ENCODE measurements at regions not wholly inside any gene's neighbourhood (a gene's known extent, or its start where the extent isn't known, plus 50 kb on each side); places are given as distances from the start of the nearest gene placed in this dataset.

DNA sequence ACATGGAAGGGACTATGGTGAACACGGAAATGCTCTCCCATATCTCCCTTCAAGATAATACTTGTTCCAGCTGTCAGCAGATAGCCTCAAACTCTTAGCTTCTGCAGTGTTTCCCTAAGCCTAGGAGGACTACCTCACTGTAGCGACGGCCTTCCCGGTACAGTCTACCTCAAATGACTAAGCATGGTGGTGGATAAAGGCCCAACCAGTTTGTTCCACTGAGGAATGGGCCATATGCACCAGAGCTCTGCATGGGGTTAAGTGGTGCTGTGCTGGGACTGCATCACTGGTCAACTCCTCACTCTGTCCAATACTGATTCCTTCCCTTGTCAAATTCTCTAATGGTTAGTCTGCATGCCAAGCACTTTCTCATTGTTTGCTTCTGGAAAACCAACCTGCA, 119.6 kb upstream of the GNPDA2 start:
- no peak for TF ChIP-seq JUND (IDR thresholded peaks at IDR 0.05)
- TF ChIP-seq, protein P1, sequence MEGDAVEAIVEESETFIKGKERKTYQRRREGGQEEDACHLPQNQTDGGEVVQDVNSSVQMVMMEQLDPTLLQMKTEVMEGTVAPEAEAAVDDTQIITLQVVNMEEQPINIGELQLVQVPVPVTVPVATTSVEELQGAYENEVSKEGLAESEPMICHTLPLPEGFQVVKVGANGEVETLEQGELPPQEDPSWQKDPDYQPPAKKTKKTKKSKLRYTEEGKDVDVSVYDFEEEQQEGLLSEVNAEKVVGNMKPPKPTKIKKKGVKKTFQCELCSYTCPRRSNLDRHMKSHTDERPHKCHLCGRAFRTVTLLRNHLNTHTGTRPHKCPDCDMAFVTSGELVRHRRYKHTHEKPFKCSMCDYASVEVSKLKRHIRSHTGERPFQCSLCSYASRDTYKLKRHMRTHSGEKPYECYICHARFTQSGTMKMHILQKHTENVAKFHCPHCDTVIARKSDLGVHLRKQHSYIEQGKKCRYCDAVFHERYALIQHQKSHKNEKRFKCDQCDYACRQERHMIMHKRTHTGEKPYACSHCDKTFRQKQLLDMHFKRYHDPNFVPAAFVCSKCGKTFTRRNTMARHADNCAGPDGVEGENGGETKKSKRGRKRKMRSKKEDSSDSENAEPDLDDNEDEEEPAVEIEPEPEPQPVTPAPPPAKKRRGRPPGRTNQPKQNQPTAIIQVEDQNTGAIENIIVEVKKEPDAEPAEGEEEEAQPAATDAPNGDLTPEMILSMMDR (IDR thresholded peaks at IDR 0.05; ENCODE audit: low read depth, low read length, missing input control), result no peak
- no peak for TF ChIP-seq RXRA (IDR thresholded peaks at IDR 0.05)
- TF ChIP-seq, protein P2, sequence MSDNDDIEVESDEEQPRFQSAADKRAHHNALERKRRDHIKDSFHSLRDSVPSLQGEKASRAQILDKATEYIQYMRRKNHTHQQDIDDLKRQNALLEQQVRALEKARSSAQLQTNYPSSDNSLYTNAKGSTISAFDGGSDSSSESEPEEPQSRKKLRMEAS (IDR thresholded peaks at IDR 0.05), result no peak
- TF ChIP-seq TAF1 (conservative IDR thresholded peaks at IDR 0.05), result no peak
- TF ChIP-seq SP1 (IDR thresholded peaks at IDR 0.05), result no peak
- no peak for TF ChIP-seq HNF4G (IDR thresholded peaks at IDR 0.05)
- no peaks in the 10 kb centered on the region for H3K4me1 ChIP-seq (ENCODE audit: control insufficient read depth in 4 of 4, insufficient read depth in 4 of 4, low read length in 3 of 4)
- H3K36me3 ChIP-seq (ENCODE audit: control insufficient read depth in 4 of 4, insufficient read depth in 3 of 4, low read depth in 1 of 4, low read length in 3 of 4), result no peaks in the 10 kb centered on the region
- no peak for DNase-seq (ENCODE audit: low spot score)
- peaks cover 0 to 4% (median 0%) of the 10 kb centered on the region in 4 donors for H3K9me3 ChIP-seq (ENCODE audit: control insufficient read depth in 4 of 4, low read length in 3 of 4)
- H3K4me3 ChIP-seq (ENCODE audit: low read depth in 1 of 3, low read length in 3 of 3), result no peak overlapping the region
- no peak overlapping the region for H3K27ac ChIP-seq (ENCODE audit: low read depth in 1 of 2, low read length in 2 of 2)
- H3K9ac ChIP-seq (ENCODE audit: low read depth in 1 of 2, low read length in 2 of 2), result no peak overlapping the region
- no peaks in the 10 kb centered on the region for H3K27me3 ChIP-seq (ENCODE audit: control insufficient read depth in 4 of 4, insufficient read depth in 4 of 4, low read length in 3 of 4)
- WGBS, result 77% methylated on average over 4 of the region's 4 CpGs

DNA sequence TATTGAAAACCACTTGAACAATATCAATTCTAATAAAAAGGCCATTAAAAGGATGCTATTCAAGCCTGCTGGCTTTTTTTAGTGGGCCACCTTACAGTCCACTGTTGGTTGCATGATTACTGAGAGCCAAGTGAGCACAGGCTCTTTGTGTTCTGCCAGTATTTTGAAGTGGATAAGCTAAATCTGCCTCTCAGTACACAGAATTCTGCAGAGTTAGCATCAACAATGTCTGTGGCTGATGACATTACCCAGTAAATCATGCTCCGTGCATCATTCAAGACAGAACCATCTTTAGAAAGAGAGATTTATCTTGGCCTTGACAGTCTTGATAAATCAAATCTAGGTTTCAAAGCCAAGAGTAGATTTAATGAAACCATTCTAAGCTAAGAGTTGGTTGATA, 119.0 kb upstream of the GNPDA2 start:
- TF ChIP-seq, protein P1 (IDR thresholded peaks at IDR 0.05; ENCODE audit: low read depth, low read length, missing input control), result no peak
- TF ChIP-seq JUND (IDR thresholded peaks at IDR 0.05) (no peak), TAF1 (conservative IDR thresholded peaks at IDR 0.05) (no peak), HNF4A (conservative IDR thresholded peaks at IDR 0.05) (no peak)
- TF ChIP-seq, protein P3, sequence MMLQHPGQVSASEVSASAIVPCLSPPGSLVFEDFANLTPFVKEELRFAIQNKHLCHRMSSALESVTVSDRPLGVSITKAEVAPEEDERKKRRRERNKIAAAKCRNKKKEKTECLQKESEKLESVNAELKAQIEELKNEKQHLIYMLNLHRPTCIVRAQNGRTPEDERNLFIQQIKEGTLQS (IDR thresholded peaks at IDR 0.05), result no peak

DNA sequence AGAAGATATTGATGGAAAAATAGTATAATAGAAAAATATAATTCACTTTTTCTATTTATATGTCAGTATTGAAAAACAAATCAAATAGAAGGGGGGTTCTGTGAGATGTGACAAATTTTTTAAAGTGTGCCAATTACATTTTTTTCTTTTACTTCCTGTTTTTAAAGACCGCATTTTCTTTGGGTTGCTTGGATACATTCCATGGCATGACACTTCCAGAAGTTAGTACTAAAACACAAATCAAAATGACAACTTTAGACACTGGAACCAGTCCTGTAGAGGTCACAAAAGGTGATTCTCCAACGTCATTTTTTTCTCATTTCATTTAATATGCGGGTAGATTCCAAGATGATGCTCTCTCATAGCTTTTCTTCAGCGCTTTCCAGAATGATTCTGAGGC, 116.2 kb upstream of the GNPDA2 start:
- TF ChIP-seq JUND (IDR thresholded peaks at IDR 0.05) (no peak), HNF4A (conservative IDR thresholded peaks at IDR 0.05) (no peak), GABPA (IDR thresholded peaks at IDR 0.05 in 1 of 2, conservative IDR thresholded peaks at IDR 0.05 in 1 of 2) (no peak), RXRA (IDR thresholded peaks at IDR 0.05) (no peak), HNF4G (IDR thresholded peaks at IDR 0.05) (no peak), YY1 (IDR thresholded peaks at IDR 0.05) (no peak), SP1 (IDR thresholded peaks at IDR 0.05) (no peak), NR2F2 (IDR thresholded peaks at IDR 0.05) (no peak), TAF1 (conservative IDR thresholded peaks at IDR 0.05) (no peak), EGR1 (IDR thresholded peaks at IDR 0.05; ENCODE audit: low read depth in 2 of 2) (no peak), RAD21 (IDR thresholded peaks at IDR 0.05) (no peak)
- TF ChIP-seq, protein P3 (IDR thresholded peaks at IDR 0.05), result no peak
- TF ChIP-seq, protein P4, sequence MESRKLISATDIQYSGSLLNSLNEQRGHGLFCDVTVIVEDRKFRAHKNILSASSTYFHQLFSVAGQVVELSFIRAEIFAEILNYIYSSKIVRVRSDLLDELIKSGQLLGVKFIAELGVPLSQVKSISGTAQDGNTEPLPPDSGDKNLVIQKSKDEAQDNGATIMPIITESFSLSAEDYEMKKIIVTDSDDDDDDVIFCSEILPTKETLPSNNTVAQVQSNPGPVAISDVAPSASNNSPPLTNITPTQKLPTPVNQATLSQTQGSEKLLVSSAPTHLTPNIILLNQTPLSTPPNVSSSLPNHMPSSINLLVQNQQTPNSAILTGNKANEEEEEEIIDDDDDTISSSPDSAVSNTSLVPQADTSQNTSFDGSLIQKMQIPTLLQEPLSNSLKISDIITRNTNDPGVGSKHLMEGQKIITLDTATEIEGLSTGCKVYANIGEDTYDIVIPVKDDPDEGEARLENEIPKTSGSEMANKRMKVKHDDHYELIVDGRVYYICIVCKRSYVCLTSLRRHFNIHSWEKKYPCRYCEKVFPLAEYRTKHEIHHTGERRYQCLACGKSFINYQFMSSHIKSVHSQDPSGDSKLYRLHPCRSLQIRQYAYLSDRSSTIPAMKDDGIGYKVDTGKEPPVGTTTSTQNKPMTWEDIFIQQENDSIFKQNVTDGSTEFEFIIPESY (IDR thresholded peaks at IDR 0.05), result no peak
- TF ChIP-seq, protein P2 (IDR thresholded peaks at IDR 0.05), result no peak
- Histone ChIP-seq H3K27me3 (ENCODE audit: control insufficient read depth in 4 of 4, insufficient read depth in 4 of 4, low read length in 3 of 4) (no peaks in the 10 kb centered on the region), H3K9me3 (ENCODE audit: control insufficient read depth in 4 of 4, low read length in 3 of 4) (peaks cover 0 to 4% (median 0%) of the 10 kb centered on the region in 4 donors), H3K36me3 (ENCODE audit: control insufficient read depth in 4 of 4, insufficient read depth in 3 of 4, low read depth in 1 of 4, low read length in 3 of 4) (no peaks in the 10 kb centered on the region), H3K4me3 (ENCODE audit: low read depth in 1 of 3, low read length in 3 of 3) (no peak overlapping the region), H3K27ac (ENCODE audit: low read depth in 1 of 2, low read length in 2 of 2) (no peak overlapping the region), H3K4me1 (ENCODE audit: control insufficient read depth in 4 of 4, insufficient read depth in 4 of 4, low read length in 3 of 4) (no peaks in the 10 kb centered on the region), H3K9ac (ENCODE audit: low read depth in 1 of 2, low read length in 2 of 2) (no peak overlapping the region)
- DNase-seq (ENCODE audit: low spot score), result no peak
- 62% methylated on average over 4 of the region's 4 CpGs for WGBS

More for the DNA sequence above, 119.0 kb upstream of the GNPDA2 start:
- WGBS, result 80% methylated on average over 1 of the region's 1 CpG
- no peaks in the 10 kb centered on the region for H3K36me3 ChIP-seq (ENCODE audit: control insufficient read depth in 4 of 4, insufficient read depth in 3 of 4, low read depth in 1 of 4, low read length in 3 of 4)
- no peak overlapping the region for H3K9ac ChIP-seq (ENCODE audit: low read depth in 1 of 2, low read length in 2 of 2)
- H3K4me1 ChIP-seq (ENCODE audit: control insufficient read depth in 4 of 4, insufficient read depth in 4 of 4, low read length in 3 of 4), result no peaks in the 10 kb centered on the region
- no peak overlapping the region for H3K27ac ChIP-seq (ENCODE audit: low read depth in 1 of 2, low read length in 2 of 2)
- peaks cover 0 to 4% (median 0%) of the 10 kb centered on the region in 4 donors for H3K9me3 ChIP-seq (ENCODE audit: control insufficient read depth in 4 of 4, low read length in 3 of 4)
- H3K4me3 ChIP-seq (ENCODE audit: low read depth in 1 of 3, low read length in 3 of 3), result no peak overlapping the region
- no peak for DNase-seq (ENCODE audit: low spot score)
- no peaks in the 10 kb centered on the region for H3K27me3 ChIP-seq (ENCODE audit: control insufficient read depth in 4 of 4, insufficient read depth in 4 of 4, low read length in 3 of 4)

Data from liver (tissue), 8 donors.